ENCODE measurements at regions not wholly inside any gene's neighbourhood (a gene's known extent, or its start where the extent isn't known, plus 50 kb on each side); places are given as distances from the start of the nearest gene placed in this dataset.
"Not testable (repeated sequence)": the region's sequence is repeated elsewhere in the genome, so short reads cannot be mapped to it uniquely, and the experiment has no call there.

DNA sequence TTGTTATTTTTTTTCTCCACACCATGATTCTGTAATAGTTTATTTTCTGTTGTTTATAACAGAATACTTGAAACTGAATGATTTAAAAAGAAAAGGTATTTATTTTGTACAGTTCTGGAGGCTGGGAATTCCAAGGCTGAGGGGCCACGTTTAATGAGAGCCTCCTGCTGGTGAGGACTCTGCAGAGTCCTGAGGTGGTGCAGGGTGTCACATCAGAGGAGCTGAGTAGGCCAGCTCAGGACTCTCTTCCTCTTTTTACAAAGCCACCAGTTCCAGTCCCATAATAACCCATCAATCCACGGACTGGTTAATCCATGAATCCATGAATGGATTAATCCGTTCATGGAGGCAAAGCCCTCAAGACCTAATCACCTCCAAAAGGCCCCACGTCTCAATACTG is 71.6 kb downstream of the TFAP2A start:
- no peak overlapping the region for H3K4me3 ChIP-seq (ENCODE audit: low read depth, low read length)
- WGBS, result 68% methylated on average over 4 of the region's 4 CpGs
- H3K4me1 ChIP-seq (ENCODE audit: insufficient read depth), result no peaks in the 10 kb centered on the region
- DNase-seq (ENCODE audit: extremely low spot score), result no peak
- H3K36me3 ChIP-seq (ENCODE audit: insufficient read depth), result no peaks in the 10 kb centered on the region
- H3K27ac ChIP-seq (ENCODE audit: low read depth), result no peak overlapping the region

DNA sequence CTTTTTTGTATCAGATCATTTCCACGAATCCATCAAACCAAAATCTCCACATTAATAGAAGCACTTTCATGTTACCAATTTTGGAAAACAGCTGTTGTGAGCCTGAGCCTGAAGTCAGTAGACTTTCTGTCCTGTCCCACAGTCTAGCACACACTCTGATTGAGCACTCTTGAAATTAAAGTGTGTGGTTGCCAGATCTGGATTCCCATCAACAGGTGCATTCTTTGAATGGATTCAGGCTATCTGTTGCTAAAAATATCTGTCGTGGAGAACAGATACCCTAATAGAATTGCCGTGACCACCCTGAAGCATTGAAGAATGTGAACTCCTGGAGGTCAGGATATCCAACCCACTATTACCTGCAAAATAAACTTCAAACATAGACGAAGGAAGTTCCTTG is 73.3 kb downstream of the TFAP2A start:
- Histone ChIP-seq H3K36me3 (ENCODE audit: insufficient read depth) (no peaks in the 10 kb centered on the region), H3K4me1 (ENCODE audit: insufficient read depth) (no peaks in the 10 kb centered on the region), H3K27ac (ENCODE audit: low read depth) (no peak overlapping the region), H3K4me3 (ENCODE audit: low read depth, low read length) (no peak overlapping the region)
- DNase-seq (ENCODE audit: extremely low spot score), result no peak
- 69% methylated on average over 4 of the region's 4 CpGs for WGBS

DNA sequence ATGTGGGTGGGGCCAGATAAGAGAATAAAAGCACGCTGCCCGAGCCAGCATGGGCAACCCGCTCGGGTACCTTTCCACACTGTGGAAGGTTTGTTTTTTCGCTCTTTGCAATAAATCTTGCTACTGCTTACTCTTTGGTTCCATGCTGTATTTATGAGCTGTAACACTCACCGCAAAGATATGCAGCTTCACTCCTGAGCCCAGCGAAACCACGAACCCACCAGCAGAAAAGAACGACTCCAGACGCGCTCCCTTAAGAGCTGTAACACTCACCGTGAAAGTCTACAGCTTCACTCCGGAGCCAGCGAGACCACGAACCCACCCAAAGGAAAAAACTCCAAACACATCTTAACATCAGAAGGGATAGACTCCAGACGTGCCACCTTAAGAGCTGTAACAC is 76.7 kb downstream of the TFAP2A start:
- Histone ChIP-seq H3K4me3 (ENCODE audit: low read depth, low read length) (no peak overlapping the region), H3K4me1 (ENCODE audit: insufficient read depth) (no peaks in the 10 kb centered on the region), H3K36me3 (ENCODE audit: insufficient read depth) (no peaks in the 10 kb centered on the region), H3K27ac (ENCODE audit: low read depth) (no peak overlapping the region)
- DNase-seq (ENCODE audit: extremely low spot score), result no peak
- WGBS, result 82% methylated on average over 16 of the region's 16 CpGs

DNA sequence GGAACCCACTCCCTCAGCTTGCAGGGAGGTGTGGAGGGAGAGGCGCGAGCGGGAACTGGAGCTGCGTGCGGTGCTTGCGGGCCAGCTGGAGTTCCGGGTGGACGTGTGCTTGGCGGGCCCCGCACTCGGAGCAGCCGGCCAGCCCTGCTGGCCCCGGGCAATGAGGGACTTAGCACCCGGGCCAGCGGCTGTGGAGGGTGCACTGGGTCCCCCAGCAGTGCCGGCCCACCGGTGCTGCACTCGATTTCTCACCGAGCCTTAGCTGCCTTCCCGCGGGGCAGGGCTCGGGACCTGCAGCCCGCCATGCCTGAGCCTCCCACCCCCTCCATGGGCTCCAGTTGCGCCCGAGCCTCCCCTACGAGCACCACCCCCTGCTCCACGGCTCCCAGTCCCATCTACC is 77.5 kb downstream of the TFAP2A start:
- WGBS, result 94% methylated on average over 25 of the region's 27 CpGs
- H3K4me3 ChIP-seq (ENCODE audit: low read depth, low read length); DNase-seq (ENCODE audit: extremely low spot score); H3K36me3 ChIP-seq (ENCODE audit: insufficient read depth); H3K27ac ChIP-seq (ENCODE audit: low read depth); H3K4me1 ChIP-seq (ENCODE audit: insufficient read depth): not testable (repeated sequence)

DNA sequence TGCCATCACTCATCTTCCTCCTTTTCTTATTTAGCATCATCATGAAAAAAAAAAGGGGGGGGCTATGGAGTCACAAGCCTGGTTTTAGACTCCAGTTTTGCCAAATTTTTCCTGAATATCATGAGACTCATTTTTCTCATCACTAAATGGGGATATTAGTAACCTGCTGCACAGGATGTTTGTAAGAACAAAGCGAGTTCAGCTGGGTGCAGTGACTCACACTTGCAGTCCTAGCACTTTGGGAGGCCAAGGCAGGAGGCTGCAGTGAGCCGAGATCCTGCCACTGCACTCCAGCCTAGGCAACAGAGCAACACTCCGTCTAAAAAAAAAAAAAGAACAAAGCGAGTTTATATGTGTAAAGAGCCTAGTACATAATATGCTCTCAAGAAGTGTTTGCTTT is 82.8 kb downstream of the TFAP2A start:
- Histone ChIP-seq H3K27ac (ENCODE audit: low read depth) (no peak overlapping the region), H3K4me1 (ENCODE audit: insufficient read depth) (no peaks in the 10 kb centered on the region), H3K4me3 (ENCODE audit: low read depth, low read length) (no peak overlapping the region), H3K36me3 (ENCODE audit: insufficient read depth) (no peaks in the 10 kb centered on the region)
- 83% methylated on average over 4 of the region's 4 CpGs for WGBS
- DNase-seq (ENCODE audit: extremely low spot score), result no peak

DNA sequence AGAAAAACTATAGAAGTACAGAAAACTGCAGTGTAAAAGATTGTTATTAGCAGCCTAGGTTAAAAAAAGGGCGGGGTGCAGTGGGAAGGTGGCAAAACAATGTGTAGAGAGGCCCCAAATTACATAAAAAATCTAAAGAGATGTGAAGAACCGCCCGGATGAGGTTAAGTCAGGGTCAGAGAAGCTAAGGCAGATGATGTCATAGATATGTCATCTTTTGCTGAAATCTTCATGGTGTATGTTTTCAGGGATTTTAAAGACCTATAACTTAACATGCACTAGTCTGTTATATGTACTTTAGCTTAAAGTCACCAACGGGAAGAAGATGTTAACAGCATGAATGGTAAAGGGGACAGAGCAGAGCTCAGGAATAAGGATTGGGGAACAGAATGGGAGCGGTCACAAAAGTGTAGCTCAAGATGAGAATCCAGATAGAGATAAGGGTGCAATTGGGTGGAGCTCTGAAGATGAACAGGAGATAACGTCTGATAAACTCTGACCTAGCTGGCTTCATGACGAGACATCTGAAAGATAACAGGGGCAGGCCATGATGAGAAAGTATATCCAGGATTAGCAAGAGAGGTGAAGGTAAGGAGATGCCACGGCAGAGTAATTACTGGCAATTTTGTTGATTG is 83.4 kb downstream of the TFAP2A start:
- Histone ChIP-seq H3K27ac (ENCODE audit: low read depth) (no peak overlapping the region), H3K4me3 (ENCODE audit: low read depth, low read length) (no peak overlapping the region), H3K4me1 (ENCODE audit: insufficient read depth) (no peaks in the 10 kb centered on the region), H3K36me3 (ENCODE audit: insufficient read depth) (no peaks in the 10 kb centered on the region)
- no peak for DNase-seq (ENCODE audit: extremely low spot score)
- WGBS, result 47% methylated on average over 8 of the region's 8 CpGs

DNA sequence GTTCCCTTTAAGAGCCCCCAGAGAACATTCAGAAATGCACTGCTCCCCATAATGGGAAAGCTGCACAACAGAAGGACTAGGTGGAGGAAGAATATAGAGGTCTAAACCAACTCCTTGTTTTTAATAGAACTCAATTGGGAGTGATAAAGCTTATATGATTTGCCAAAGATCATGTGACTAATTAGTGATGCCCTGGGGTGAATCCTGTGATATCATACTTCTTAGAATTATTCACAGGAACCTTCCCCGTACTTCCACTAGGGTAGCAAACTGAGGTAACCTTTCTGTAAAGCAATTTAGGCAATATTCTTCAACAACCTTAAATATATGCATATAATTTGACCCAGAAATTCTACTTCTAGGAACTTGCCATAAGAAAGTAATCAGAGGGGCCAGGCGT is 84.4 kb downstream of the TFAP2A start:
- 82% methylated on average over 2 of the region's 2 CpGs for WGBS

DNA sequence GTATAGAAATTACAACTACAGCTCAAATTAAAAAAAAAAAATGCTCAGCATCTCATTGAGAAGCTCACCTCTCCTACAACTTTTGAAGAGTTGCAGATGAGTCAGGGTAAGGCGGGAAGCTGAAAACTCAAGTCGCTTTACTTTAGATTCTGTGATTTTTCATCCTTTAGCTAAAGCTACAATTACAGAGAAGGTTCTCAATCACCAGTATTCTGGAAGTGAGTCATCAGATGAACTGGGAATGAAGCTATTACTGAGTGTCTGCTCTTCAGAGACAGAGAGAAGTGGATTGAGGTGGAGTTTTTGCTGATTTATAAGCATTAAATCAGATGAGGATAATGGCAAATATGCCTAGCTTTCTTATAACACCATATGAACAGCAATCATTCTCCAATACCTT is 91.9 kb downstream of the TFAP2A start:
- WGBS, result 89% methylated on average over 2 of the region's 2 CpGs
- Histone ChIP-seq H3K4me1 (ENCODE audit: insufficient read depth) (no peaks in the 10 kb centered on the region), H3K36me3 (ENCODE audit: insufficient read depth) (no peaks in the 10 kb centered on the region), H3K27ac (ENCODE audit: low read depth) (no peak overlapping the region), H3K4me3 (ENCODE audit: low read depth, low read length) (no peak overlapping the region)
- DNase-seq (ENCODE audit: extremely low spot score), result no peak

More for the DNA sequence above, 84.4 kb downstream of the TFAP2A start:
- Histone ChIP-seq H3K27ac (ENCODE audit: low read depth) (no peak overlapping the region), H3K4me1 (ENCODE audit: insufficient read depth) (no peaks in the 10 kb centered on the region), H3K36me3 (ENCODE audit: insufficient read depth) (no peaks in the 10 kb centered on the region), H3K4me3 (ENCODE audit: low read depth, low read length) (no peak overlapping the region)
- DNase-seq (ENCODE audit: extremely low spot score), result no peak

DNA sequence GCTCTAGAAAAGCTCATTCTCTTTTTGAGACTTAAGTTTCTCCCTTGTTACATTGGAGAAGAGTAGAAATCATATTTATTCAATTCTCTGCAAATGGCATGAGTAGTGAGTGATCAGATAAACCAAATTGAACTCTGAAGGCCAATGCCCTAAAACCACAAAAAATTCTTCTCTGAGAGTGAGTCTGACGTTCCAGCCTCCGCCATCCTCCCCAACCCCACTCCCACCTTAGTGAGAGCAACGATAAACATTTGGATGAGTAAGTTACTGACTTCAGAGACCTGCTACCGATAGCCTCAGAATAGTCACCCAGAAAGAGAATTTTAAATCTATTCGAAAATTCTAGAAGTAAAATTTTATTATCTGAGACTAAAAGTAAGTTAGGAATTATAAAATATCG is 94.6 kb downstream of the TFAP2A start:
- 69% methylated on average over 6 of the region's 6 CpGs for WGBS
- Histone ChIP-seq H3K36me3 (ENCODE audit: insufficient read depth) (no peaks in the 10 kb centered on the region), H3K27ac (ENCODE audit: low read depth) (no peak overlapping the region), H3K4me1 (ENCODE audit: insufficient read depth) (no peaks in the 10 kb centered on the region), H3K4me3 (ENCODE audit: low read depth, low read length) (no peak overlapping the region)
- DNase-seq (ENCODE audit: extremely low spot score), result no peak

DNA sequence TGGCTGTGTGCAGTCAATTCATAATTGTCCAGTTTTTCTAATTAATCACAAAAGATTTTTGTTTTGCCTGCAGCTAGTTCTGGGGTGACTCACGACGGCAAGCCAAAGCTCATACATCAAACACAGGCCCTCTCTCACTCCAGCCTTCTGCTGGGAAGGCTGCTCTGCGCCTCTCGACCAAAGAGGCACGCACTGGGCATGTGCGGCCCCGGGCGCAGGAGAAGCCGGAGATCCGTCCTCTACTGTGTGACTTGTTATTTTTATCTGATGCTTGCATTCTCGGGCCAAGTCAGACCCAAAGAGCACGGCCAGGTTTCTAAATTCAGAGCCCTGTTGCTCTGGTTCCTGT is 98.5 kb downstream of the TFAP2A start:
- H3K4me1 ChIP-seq (ENCODE audit: insufficient read depth), result no peaks in the 10 kb centered on the region
- no peak for DNase-seq (ENCODE audit: extremely low spot score)
- 50% methylated on average over 12 of the region's 12 CpGs for WGBS
- no peaks in the 10 kb centered on the region for H3K36me3 ChIP-seq (ENCODE audit: insufficient read depth)
- H3K27ac ChIP-seq (ENCODE audit: low read depth), result no peak overlapping the region
- no peak overlapping the region for H3K4me3 ChIP-seq (ENCODE audit: low read depth, low read length)

DNA sequence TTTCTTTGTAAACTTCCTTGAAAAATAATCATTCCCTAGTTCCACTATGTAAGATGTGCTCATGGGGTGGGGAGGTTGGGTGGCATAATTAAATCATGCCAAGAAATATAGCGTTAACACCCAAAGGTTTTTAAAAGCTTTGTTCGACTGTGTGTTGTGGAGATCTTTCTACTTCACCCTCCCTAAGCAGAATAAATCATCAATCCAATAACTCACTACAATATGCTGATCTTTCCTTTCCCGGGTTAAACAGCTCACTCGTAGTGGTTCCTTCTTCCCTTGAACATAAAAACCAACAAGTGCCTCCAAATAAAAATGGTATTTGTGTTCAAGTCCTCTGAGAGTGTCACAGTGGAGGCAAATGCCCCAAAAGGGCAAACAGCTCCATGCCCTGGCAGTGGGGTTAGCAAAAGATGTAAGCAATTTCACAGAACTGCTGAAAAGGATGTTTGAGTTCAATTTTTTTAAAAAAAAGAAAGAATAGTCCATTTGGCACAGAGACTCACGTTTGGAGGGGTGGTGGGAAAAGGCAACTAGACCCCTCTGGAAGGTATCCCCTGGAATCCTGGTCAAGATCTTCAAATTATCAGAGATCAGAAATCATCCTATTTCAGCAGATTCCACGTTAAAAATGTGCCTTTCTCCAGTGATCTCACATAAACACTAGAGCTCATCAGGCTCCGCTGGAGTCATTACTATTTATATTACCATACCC is 99.1 kb downstream of the TFAP2A start:
- H3K36me3 ChIP-seq (ENCODE audit: insufficient read depth), result no peaks in the 10 kb centered on the region
- no peak overlapping the region for H3K4me3 ChIP-seq (ENCODE audit: low read depth, low read length)
- no peak overlapping the region for H3K27ac ChIP-seq (ENCODE audit: low read depth)
- no peak for DNase-seq (ENCODE audit: extremely low spot score)
- H3K4me1 ChIP-seq (ENCODE audit: insufficient read depth), result no peaks in the 10 kb centered on the region
- WGBS, result 33% methylated on average over 7 of the region's 7 CpGs

DNA sequence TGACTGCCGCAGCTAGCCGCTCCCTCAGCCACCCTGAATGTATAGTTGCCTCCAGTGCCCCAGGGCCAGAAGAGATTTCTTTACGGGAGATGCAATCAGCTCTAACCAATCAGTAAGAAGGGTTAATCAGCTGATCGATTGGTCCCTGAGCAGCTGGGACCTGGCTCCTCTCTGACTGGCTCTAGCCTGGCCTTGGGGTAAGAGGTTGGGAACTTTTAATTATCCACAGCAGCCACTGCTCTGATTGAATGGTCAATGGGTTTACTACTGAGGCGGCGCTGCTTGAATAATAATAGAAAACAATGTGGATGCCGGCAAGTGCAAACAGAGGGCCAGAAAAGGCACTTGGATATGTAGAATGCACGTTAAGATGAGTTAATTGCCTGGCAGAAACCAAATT is 99.8 kb downstream of the TFAP2A start:
- Histone ChIP-seq H3K27ac (ENCODE audit: low read depth) (no peak overlapping the region), H3K4me3 (ENCODE audit: low read depth, low read length) (no peak overlapping the region), H3K4me1 (ENCODE audit: insufficient read depth) (no peaks in the 10 kb centered on the region), H3K36me3 (ENCODE audit: insufficient read depth) (no peaks in the 10 kb centered on the region)
- DNase-seq (ENCODE audit: extremely low spot score), result no peak
- WGBS, result 52% methylated on average over 8 of the region's 8 CpGs

DNA sequence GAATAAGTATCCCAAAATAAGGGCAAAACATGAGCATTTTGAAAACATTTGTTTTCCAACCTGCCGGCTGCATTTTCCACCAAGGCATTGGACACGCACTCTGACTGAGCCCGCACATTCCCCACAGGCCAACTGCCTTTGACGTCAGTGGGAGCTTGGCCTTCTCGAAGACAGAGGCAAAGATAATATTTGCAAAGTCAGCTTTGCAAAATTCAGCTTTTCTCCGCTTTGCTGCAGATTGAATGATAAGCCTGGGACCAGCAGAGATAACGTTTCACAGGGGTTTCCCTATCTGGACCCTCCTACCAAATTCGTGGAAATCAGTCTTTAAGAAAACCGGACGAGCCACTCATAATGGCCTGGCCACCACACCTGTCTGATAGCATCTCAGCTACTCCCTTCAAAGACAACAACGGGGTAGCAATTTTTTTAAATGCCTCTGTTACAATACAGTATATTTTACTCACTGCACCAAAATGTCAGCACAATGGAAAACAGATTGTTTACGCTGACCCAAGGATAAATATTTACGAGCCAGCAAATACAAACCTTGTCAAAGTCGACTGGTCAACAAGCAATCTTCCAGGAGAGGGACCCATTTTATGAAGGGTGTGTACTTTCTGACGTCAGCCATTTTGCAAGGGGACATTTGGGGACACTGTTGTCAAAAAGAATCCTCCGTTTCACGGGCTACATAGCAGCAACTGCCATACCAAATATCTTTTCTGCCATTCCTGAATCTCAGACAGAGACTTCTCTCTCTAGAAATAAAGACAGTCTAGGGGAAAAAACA is 100.5 kb downstream of the TFAP2A start:
- Histone ChIP-seq H3K36me3 (ENCODE audit: insufficient read depth) (no peaks in the 10 kb centered on the region), H3K27ac (ENCODE audit: low read depth) (no peak overlapping the region), H3K4me1 (ENCODE audit: insufficient read depth) (no peaks in the 10 kb centered on the region), H3K4me3 (ENCODE audit: low read depth, low read length) (no peak overlapping the region)
- whole genome bisulfite sequencing, result 49% methylated on average over 17 of the region's 17 CpGs
- no peak for DNase-seq (ENCODE audit: extremely low spot score)

DNA sequence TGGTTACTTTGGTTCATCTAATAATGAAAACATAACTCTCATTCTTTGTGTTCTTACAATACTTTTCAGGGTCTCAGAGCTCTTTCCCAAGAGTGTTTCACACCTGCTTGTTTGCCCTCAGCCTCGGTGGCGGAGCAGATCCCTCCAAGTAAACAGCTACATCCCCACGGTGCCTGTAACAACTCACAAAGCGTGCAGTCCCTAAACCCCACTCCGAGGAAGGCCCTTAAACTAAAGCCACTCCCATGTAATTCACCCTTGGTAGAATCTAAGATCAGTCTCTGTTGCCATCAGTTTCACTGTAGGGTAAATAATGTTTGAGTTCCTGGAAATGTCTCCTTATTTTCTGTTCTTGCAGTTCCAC is 101.1 kb downstream of the TFAP2A start:
- Histone ChIP-seq H3K27ac (ENCODE audit: low read depth) (no peak overlapping the region), H3K4me3 (ENCODE audit: low read depth, low read length) (no peak overlapping the region), H3K36me3 (ENCODE audit: insufficient read depth) (no peaks in the 10 kb centered on the region), H3K4me1 (ENCODE audit: insufficient read depth) (no peaks in the 10 kb centered on the region)
- 48% methylated on average over 5 of the region's 5 CpGs for WGBS
- no peak for DNase-seq (ENCODE audit: extremely low spot score)
